ENCODE measurements at regions not wholly inside any gene's neighbourhood (a gene's known extent, or its start where the extent isn't known, plus 50 kb on each side); places are given as distances from the start of the nearest gene placed in this dataset.

DNA sequence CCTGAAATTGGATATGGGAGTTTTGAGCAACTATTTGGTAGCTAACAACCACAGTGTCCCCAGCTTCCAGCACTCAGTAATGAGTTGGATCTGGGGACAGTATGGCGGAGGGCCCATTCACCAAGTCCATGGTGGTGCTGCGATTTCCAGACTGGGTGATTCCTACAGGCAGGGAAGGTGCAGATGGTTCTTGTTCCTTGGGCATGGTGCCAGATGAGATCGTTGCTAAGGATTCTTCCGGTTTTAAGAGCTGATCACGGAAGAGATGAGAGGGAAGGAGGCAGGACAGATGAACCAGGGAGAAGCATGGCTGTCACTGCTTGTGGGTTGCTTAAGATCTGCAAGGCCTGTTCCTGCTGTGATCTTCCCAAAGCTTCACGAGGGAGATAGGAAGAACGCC is 380.3 kb downstream of the TCERG1L start:
- Histone ChIP-seq H3K9me3 (ENCODE audit: control insufficient read depth, insufficient read depth, low read depth, low read length) (no peaks in the 10 kb centered on the region), H3K4me1 (ENCODE audit: control insufficient read depth, insufficient read depth, low read length) (no peaks in the 10 kb centered on the region; the same call in 1 of the 2 replicates), H3K27ac (ENCODE audit: low read length) (no peak overlapping the region), H3K4me3 (ENCODE audit: low read depth in 2 of 2, low read length in 2 of 2) (no peak overlapping the region), H3K27me3 (ENCODE audit: control insufficient read depth, insufficient read depth, low read length) (no peaks in the 10 kb centered on the region), H3K36me3 (ENCODE audit: control insufficient read depth, insufficient read depth, low read length) (no peaks in the 10 kb centered on the region)
- BruUV-seq (replicated peaks), result no TSS peak
- intact Hi-C loops (cut with micrococcal nuclease; ENCODE audit: unreplicated experiment) (no loop called here), in situ Hi-C loops (cut with HindIII; ENCODE audit: low pct_unique_long_range_greater_than_20kb, low sequenced_read_pairs) (no loop called here)
- DNase-seq (ENCODE audit: low read depth, low spot score), result no peak
- no peak for TF ChIP-seq POLR2AphosphoS5 (IDR thresholded peaks at IDR 0.05; ENCODE audit: low read depth, low read length)
- no peak for TF ChIP-seq SIN3A (IDR thresholded peaks at IDR 0.05; ENCODE audit: borderline replicate concordance, insufficient read depth, low read depth, low read length)
- TF ChIP-seq, protein P1, sequence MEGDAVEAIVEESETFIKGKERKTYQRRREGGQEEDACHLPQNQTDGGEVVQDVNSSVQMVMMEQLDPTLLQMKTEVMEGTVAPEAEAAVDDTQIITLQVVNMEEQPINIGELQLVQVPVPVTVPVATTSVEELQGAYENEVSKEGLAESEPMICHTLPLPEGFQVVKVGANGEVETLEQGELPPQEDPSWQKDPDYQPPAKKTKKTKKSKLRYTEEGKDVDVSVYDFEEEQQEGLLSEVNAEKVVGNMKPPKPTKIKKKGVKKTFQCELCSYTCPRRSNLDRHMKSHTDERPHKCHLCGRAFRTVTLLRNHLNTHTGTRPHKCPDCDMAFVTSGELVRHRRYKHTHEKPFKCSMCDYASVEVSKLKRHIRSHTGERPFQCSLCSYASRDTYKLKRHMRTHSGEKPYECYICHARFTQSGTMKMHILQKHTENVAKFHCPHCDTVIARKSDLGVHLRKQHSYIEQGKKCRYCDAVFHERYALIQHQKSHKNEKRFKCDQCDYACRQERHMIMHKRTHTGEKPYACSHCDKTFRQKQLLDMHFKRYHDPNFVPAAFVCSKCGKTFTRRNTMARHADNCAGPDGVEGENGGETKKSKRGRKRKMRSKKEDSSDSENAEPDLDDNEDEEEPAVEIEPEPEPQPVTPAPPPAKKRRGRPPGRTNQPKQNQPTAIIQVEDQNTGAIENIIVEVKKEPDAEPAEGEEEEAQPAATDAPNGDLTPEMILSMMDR (IDR thresholded peaks at IDR 0.05), result no peak
- no peak for TF ChIP-seq TCF7L2 (IDR thresholded peaks at IDR 0.05; ENCODE audit: low read depth, low read length)
- TF ChIP-seq, protein P2, sequence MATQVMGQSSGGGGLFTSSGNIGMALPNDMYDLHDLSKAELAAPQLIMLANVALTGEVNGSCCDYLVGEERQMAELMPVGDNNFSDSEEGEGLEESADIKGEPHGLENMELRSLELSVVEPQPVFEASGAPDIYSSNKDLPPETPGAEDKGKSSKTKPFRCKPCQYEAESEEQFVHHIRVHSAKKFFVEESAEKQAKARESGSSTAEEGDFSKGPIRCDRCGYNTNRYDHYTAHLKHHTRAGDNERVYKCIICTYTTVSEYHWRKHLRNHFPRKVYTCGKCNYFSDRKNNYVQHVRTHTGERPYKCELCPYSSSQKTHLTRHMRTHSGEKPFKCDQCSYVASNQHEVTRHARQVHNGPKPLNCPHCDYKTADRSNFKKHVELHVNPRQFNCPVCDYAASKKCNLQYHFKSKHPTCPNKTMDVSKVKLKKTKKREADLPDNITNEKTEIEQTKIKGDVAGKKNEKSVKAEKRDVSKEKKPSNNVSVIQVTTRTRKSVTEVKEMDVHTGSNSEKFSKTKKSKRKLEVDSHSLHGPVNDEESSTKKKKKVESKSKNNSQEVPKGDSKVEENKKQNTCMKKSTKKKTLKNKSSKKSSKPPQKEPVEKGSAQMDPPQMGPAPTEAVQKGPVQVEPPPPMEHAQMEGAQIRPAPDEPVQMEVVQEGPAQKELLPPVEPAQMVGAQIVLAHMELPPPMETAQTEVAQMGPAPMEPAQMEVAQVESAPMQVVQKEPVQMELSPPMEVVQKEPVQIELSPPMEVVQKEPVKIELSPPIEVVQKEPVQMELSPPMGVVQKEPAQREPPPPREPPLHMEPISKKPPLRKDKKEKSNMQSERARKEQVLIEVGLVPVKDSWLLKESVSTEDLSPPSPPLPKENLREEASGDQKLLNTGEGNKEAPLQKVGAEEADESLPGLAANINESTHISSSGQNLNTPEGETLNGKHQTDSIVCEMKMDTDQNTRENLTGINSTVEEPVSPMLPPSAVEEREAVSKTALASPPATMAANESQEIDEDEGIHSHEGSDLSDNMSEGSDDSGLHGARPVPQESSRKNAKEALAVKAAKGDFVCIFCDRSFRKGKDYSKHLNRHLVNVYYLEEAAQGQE (IDR thresholded peaks at IDR 0.05; ENCODE audit: insufficient read depth in 1 of 2, low read depth in 2 of 2, low read length in 1 of 2), result no peak
- POLR2A ChIA-PET, result no interaction called here
- ATAC-seq, result no peak
- CTCF ChIA-PET, result no interaction called here

DNA sequence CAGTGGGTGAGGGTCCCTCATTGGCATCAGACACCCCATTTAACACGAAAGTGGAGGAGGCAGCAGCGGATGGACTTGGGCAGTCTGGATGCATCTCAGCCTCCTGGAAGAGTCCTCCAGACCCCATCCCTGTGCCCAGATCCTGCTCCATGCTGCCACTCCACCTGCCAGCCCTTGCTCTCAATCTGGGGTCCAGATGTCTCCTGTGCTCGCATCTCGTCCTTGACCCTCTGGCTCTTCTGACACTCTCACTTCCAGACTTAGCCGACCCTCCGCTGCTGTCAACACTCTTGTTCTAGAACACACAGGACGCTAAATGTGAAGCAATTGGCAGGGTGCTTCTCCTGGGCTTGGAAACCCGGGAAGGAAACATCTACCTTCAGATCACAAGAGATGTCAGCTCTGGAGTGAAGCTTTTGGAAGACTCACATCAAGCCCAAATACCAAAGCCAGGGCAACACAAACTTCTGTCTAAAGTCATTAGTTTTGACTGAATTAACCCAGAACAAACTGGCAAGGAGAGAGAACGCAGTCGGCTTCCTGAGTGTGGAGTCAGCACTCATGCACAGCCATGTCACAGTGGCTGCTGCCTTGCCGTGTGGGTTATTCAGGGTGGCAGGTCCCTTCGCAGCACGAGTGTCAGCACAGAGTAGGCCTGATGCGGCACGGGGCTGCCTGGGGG is 379.1 kb downstream of the TCERG1L start:
- CTCF ChIA-PET, result no interaction called here
- no peak for DNase-seq (ENCODE audit: low read depth, low spot score)
- Histone ChIP-seq H3K9me3 (ENCODE audit: control insufficient read depth, insufficient read depth, low read depth, low read length) (no peaks in the 10 kb centered on the region), H3K27me3 (ENCODE audit: control insufficient read depth, insufficient read depth, low read length) (no peaks in the 10 kb centered on the region), H3K36me3 (ENCODE audit: control insufficient read depth, insufficient read depth, low read length) (no peaks in the 10 kb centered on the region), H3K4me3 (ENCODE audit: low read depth in 2 of 2, low read length in 2 of 2) (no peak overlapping the region), H3K4me1 (ENCODE audit: control insufficient read depth, insufficient read depth, low read length) (no peaks in the 10 kb centered on the region; the same call in 1 of the 2 replicates), H3K27ac (ENCODE audit: low read length) (no peak overlapping the region)
- POLR2A ChIA-PET, result no interaction called here
- intact Hi-C loops (cut with micrococcal nuclease; ENCODE audit: unreplicated experiment), result no loop called here
- in situ Hi-C loops (cut with HindIII; ENCODE audit: low pct_unique_long_range_greater_than_20kb, low sequenced_read_pairs), result no loop called here
- no peak for ATAC-seq
- TF ChIP-seq, protein P2 (IDR thresholded peaks at IDR 0.05; ENCODE audit: insufficient read depth in 1 of 2, low read depth in 2 of 2, low read length in 1 of 2), result no peak
- TF ChIP-seq SIN3A (IDR thresholded peaks at IDR 0.05; ENCODE audit: borderline replicate concordance, insufficient read depth, low read depth, low read length) (no peak), POLR2AphosphoS5 (IDR thresholded peaks at IDR 0.05; ENCODE audit: low read depth, low read length) (no peak), TCF7L2 (IDR thresholded peaks at IDR 0.05; ENCODE audit: low read depth, low read length) (no peak)
- TF ChIP-seq, protein P1 (IDR thresholded peaks at IDR 0.05), result no peak
- no TSS peak for BruUV-seq (replicated peaks)
